Fibroblast of skin of left biceps (primary cell): ENCODE measurements at regions not wholly inside any gene's neighbourhood (a gene's known extent, or its start where the extent isn't known, plus 50 kb on each side); places are given as distances from the start of the nearest gene placed in this dataset.

Experiments used
- DNase-seq, 2 experiments: peaks; one replicate each; pipeline ENCODE4 v3.0.0-alpha.2; 2013; ENCODE audit warnings: low read depth in 2 of 2

DNA sequence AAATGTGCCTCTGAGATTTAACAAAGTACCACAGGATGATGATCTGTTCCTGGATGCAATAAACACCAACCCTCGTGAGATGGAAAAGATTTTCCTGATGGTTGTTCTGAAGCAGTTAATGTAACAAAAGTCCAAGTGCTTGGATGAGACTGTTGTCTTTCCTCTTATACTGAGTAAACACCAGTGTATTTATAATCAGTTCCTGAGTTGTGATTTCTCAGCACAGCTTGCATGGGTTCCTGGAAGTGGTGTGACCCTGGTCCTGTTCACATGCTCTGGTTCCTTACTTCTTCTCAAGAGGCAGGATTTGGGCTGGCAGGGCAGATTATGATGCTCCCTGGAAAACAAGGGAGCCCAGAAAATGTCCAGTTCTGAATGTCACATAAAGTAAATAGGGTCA is 208.2 kb upstream of the USP24 start:
- DNase-seq = no peak

DNA sequence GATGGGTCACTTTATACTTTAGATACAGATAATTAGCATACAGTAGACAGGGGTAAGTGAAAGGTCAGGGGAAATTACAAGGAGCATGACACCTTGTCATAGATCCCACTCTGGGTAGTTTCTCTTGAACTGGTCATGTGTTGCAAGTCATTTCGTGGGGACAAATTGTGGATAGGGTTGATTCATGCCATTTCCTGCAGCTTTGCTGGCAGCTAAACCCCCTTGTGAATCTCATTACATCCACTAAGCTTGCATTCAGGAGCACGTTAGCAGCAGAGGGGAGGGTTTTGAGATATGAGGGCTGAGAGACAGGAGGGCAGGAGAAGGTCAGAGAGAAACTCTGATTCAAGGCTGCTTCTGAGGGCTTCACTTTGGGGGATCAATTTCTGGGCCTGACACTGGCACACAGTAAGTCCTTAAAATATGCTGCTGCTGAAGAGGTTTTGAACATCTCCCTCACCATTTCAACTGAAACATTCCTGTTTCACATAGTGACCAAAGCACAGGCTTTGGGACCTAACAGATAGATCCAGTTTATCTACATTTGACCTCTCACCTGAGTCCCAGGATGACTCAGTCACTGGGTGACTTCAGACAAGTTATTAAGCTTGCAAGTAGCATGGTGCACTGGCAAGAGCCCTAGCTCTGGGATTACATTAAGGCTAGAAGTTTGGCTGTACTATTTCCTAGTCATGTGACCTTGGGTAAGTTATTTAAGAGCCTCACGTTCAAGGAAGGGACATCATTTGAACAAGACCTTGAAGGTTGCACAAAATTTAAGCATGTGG is 206.0 kb upstream of the USP24 start:
- no peak for DNase-seq

DNA sequence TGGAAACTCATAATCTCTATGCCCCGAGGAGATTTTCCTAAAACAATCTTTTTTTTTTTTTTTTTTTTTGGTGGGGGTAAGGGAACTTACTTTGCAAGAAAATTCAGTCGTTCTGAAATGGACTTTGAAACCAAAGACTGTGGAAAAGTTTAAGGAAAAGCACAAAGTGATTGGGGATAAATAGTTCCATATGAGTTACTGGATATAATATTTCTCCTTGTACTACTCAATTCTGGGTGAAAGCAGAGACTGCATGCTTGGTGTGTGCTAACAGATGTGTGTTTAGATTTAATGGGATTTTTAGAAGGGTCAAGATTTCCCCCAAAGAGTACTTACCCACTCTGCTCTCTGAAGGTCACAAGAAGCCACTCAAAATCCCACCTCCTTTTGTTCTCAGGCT is 204.9 kb upstream of the USP24 start:
- DNase-seq = no peak

- no peak for DNase-seq
These were observed 203.2 kb upstream of the USP24 start for GRCh38 chr1:55418208-55419000.

- no peak for DNase-seq
These were observed 201.1 kb upstream of the USP24 start for GRCh38 chr1:55416164-55416842.

DNA sequence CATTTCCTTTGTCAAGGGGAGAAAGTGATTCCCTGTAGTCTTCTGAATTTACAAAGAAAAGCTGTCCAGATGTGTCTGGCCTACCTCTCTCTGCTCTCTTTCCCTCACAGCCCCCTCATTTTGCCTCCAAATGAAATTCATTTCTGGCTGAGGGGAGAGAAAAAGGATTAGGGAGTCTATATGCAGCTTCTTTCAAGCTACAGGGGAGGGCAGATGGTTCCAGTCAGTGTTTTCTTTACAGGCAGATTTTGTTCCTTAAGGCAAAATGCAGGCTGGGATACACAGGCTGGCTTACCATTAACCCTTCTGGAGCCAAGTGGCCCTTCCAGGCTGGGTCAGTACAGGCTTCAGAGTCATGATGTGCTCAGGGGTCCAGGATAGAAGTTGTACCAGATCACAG is 198.1 kb upstream of the USP24 start:
- DNase-seq = no peak

DNA sequence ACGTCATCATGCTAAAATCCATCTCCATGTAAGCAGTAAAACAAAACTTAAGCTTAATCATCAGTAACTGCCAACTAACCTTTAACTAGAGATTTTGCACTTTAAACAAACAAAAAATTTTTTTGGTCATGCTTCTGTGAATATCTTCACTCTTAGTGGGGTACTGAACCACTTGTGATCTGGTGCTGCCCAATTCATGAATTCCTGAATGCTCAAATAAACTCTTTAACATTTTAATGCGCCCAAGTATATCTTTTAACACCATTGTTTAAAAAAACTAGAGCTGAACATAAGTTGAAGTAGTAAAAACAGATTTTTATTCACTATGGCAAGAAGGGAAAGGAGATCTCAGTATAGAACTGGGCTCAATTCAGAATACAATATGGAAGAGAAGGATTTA is 196.9 kb upstream of the USP24 start:
- no peak for DNase-seq

- no peak for DNase-seq
These were observed 187.7 kb upstream of the USP24 start for GRCh38 chr1:55402671-55403464.

- peak; percentile 50 to 60 for DNase-seq
These were observed 187.0 kb upstream of the USP24 start for GRCh38 chr1:55402142-55402541.

DNA sequence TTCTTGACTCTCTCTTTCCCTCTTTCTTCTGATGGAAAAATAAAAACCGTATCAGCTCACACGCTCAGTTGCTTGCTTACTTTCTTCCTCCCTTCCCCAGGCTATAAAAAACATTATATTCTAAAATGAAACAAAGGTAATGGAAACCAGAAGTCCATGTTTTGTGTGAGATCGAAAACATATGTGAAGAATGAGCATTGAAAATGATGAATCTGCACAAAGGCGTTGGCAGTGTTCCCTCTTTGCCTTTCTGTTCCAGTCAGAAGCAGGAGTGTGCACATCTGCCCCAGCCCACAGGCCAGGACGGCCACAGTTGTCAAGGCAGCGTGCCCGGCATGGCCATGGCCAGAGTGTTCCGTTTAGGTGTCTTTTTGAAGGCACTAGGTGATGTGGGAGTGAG is 185.3 kb upstream of the USP24 start:
- peak; percentile 81 to 83 for DNase-seq

GRCh38 chr1:55399346-55399745 is 184.2 kb upstream of the USP24 start:
- no peak for DNase-seq

DNA sequence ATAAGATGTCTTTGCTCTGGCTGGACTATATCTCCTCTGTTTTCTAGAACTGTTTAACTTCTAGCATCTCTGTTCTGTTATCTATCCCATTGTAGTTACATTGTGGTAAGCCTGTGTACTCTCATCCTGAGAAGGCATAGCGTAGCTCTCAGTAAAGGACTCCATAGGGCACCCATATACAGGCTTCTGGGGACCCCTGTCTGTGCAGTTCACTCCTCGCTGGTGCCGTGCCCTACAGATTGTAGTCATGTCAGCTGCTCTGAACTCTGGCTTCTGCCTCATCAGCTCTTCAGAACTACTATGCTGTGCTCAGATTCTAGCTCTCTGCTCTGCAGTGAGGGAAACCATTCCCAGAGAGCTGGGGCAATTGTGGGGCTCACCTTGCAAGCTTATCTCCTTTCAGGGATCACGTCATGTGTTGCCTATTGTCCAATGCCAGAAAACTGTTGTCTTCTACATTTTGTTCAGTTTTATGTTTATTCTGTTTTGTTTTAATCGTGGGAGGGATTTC is 181.3 kb upstream of the USP24 start:
- no peak for DNase-seq

- no peak for DNase-seq
These were observed 173.8 kb upstream of the USP24 start for GRCh38 chr1:55388960-55389359.

DNA sequence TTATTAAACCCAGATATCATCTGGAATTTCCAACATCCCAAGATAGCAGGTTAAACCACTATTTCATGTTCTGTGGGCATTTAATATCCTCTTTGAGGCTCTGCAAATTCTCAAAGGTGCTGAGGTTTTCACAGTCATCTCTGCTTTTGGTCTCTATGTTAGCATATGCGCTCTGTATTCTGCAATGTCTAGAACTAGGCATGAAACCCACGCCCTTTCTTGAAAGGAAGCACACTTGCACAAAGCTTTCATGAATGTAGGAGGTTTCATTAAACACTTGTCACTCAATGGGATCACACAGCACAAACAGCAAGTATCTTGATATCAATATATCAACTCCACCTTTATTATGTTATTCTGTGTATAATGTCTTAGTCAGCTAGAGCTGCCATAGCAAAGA is 172.0 kb upstream of the USP24 start:
- no peak for DNase-seq

DNA sequence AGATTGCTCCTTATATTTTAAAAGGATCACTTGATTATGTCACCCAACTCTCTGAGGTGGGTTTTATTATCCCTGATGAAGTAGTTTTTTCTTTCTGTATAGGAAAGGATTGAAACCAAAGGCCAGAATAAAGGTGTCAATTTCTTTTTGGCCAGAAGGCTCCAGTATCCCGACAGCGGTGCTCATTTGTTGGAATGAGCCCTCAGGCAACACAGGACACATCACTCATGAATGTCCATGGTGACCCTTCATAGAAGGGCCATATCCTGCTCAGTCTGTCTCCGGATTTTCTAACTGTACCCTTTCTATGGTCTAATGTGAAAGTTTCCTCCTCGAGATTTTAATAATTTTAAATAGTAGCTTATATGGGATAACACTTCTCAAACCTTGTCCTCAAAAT is 171.3 kb upstream of the USP24 start:
- DNase-seq = no peak

GRCh38 chr1:55385402-55386018 is 170.3 kb upstream of the USP24 start:
- no peak for DNase-seq

GRCh38 chr1:55384637-55385036 is 169.5 kb upstream of the USP24 start:
- DNase-seq = no peak

DNA sequence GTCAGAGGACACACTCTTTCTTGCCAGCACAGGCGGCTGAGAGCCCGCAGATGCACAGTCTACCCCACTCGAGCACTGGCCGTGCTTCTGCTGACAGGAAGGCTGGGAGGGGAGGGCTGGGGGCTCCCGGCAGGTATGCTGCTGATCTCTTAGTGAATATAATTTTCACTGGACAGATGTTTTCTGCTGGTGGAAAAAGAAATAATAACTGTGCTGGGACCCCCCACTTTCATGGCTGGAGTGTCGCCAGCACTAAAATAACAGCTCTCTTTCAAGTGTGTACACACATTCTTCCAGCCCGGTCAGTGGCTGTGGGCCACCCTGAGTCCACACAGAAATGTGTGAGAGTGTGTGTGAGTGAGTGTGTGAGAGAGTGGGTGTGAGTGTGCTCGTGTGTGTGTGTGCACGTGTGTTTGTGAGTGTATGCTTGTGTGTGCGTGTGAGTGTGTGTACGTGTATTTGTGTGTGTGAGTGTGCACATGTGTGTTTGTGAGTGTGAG is 167.7 kb upstream of the USP24 start:
- no peak for DNase-seq

DNA sequence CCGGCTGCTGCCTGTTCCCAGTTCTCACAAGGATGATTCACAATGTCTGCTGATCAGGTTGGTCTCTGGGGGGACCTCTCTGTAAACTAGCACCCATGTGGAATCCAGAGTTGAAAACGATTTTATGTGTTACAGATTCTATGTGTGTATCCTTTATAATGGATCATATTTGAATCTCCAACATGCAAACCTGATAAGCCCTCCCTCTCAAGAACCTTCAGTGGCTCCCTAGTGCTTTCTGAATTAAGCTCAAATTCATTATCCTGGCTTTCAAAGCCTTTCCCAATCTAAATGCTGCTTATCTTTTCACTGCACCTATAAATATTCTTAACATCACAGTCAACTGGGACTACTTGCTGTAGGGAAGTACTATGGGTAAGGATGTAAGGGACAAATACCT is 166.8 kb upstream of the USP24 start:
- no peak for DNase-seq

DNA sequence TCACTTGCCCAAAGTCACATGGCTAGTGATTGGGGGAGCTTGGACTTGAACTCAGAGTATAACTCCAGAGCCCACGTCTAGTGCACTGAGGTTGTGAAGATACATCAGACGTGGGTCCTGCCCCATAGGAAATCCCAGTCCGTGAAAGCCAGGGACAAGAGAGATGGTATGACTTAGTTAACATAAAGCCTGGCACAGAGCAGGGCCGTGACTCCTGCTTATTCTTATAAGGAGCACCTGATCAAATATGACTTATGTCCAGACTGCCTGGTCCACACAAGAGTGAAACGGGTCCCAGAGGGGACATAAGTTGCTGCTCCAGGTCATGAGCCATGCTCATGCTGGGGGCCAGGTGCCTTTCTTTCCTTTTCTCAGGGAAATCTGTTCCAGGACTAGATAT is 166.3 kb upstream of the USP24 start:
- no peak for DNase-seq

GRCh38 chr1:55380355-55380970 is 165.3 kb upstream of the USP24 start:
- DNase-seq = no peak
